Uterus (tissue), 3 donors: ENCODE measurements at regions not wholly inside any gene's neighbourhood (a gene's known extent, or its start where the extent isn't known, plus 50 kb on each side); places are given as distances from the start of the nearest gene placed in this dataset.

Experiments used
- DNase-seq, 2 donors: peaks; one replicate each; pipeline ENCODE4 v3.0.0-alpha.2; 2019 to 2020
- H3K27ac ChIP-seq, 2 donors: fragments of 200-600 bp; sonication (generic); 1 replicate in 1 of 2; 2 replicates in 1 of 2; pipeline ENCODE4 v1.5.1; 2016 to 2018
- H3K27me3 ChIP-seq, 2 donors: fragments of 200-600 bp; sonication (generic); one replicate each; pipeline ENCODE4 v1.5.1; 2018 to 2019; ENCODE audit warnings: control low read depth in 1 of 2
- H3K36me3 ChIP-seq, 2 donors: fragments of 200-600 bp; sonication (generic); one replicate each; pipeline ENCODE4 v1.5.1; 2019; ENCODE audit warnings: control low read depth in 1 of 2
- H3K4me1 ChIP-seq, 2 donors: fragments of 200-600 bp; sonication (generic); one replicate each; pipeline ENCODE4 v1.5.1; 2018 to 2019; ENCODE audit warnings: control low read depth in 1 of 2
- H3K4me3 ChIP-seq, 2 donors: fragments of 200-600 bp; sonication (generic); 1 replicate in 1 of 2; 2 replicates in 1 of 2; pipeline ENCODE4 v1.5.1; 2018 to 2019; ENCODE audit warnings: mild to moderate bottlenecking in 1 of 2
- H3K9me3 ChIP-seq, 2 donors: fragments of 200-600 bp; sonication (generic); one replicate each; pipeline ENCODE4 v1.5.1; 2019; ENCODE audit warnings: control low read depth in 1 of 2
- CTCF ChIP-seq, 4 experiments: fragments of 200-600 bp in 2 of 4; fragments of 450-650 bp in 2 of 4; sonication (generic) in 2 of 4; IDR thresholded peaks; one replicate each; pipeline ENCODE4 v1.5.1; 2016 to 2019; ENCODE audit warnings: antibody characterized with exemption in 4 of 4, mild to moderate bottlenecking in 2 of 4, moderate library complexity in 1 of 4
- POLR2A ChIP-seq, 2 donors: fragments of 450-650 bp; IDR thresholded peaks; one replicate each; pipeline ENCODE4 v1.6.1; 2016; ENCODE audit warnings: antibody characterized with exemption in 2 of 2, mild to moderate bottlenecking in 1 of 2, moderate library complexity in 1 of 2
- intact Hi-C: fragments of 100-400 bp; cut with DNase I; formaldehyde crosslinking; loops from one replicate; pipeline ENCODE4 v1.15.1; 2023; ENCODE audit warnings: low total_unique reads
- donor health status: DM: yes; HTN: yes; CAD: no.

- no peaks in the 10 kb centered on the region for H3K9me3 ChIP-seq
- TF ChIP-seq CTCF (IDR thresholded peaks at IDR 0.05) (no peak), POLR2A (IDR thresholded peaks at IDR 0.05) (no peak)
- H3K27ac ChIP-seq = no peak overlapping the region
- no peak overlapping the region for H3K4me3 ChIP-seq
- no peak for DNase-seq
- no peaks in the 10 kb centered on the region for H3K27me3 ChIP-seq
- H3K4me1 ChIP-seq = no peaks in the 10 kb centered on the region
- no peaks in the 10 kb centered on the region for H3K36me3 ChIP-seq
- intact Hi-C loops = no loop called here
Measured at GRCh38 chr2:81304154-81304830, 999.7 kb upstream of the LRRTM1 start.

- Histone ChIP-seq H3K36me3 (no peaks in the 10 kb centered on the region), H3K4me1 (no peaks in the 10 kb centered on the region), H3K4me3 (no peak overlapping the region), H3K27ac (no peak overlapping the region), H3K27me3 (no peaks in the 10 kb centered on the region), H3K9me3 (no peaks in the 10 kb centered on the region)
- DNase-seq = no peak
- TF ChIP-seq CTCF (IDR thresholded peaks at IDR 0.05) (no peak), POLR2A (IDR thresholded peaks at IDR 0.05) (no peak)
- intact Hi-C loops = no loop called here
Measured at GRCh38 chr2:81303321-81303720, 998.8 kb upstream of the LRRTM1 start.

GRCh38 chr2:81299841-81300240, 995.3 kb upstream of the LRRTM1 start:
- no peaks in the 10 kb centered on the region for H3K4me1 ChIP-seq
- H3K27me3 ChIP-seq = no peaks in the 10 kb centered on the region
- no peak overlapping the region for H3K4me3 ChIP-seq
- no peak overlapping the region for H3K27ac ChIP-seq
- H3K9me3 ChIP-seq = no peaks in the 10 kb centered on the region
- no peak for TF ChIP-seq POLR2A (IDR thresholded peaks at IDR 0.05)
- TF ChIP-seq CTCF (IDR thresholded peaks at IDR 0.05) = no peak
- H3K36me3 ChIP-seq = no peaks in the 10 kb centered on the region
- DNase-seq = no peak
- intact Hi-C loops = no loop called here

GRCh38 chr2:81290846-81291245, 986.3 kb upstream of the LRRTM1 start:
- no peaks in the 10 kb centered on the region for H3K9me3 ChIP-seq
- no peak overlapping the region for H3K4me3 ChIP-seq
- H3K4me1 ChIP-seq = no peaks in the 10 kb centered on the region
- TF ChIP-seq CTCF (IDR thresholded peaks at IDR 0.05) (no peak), POLR2A (IDR thresholded peaks at IDR 0.05) (no peak)
- DNase-seq = no peak
- intact Hi-C loops = no loop called here
- H3K27ac ChIP-seq = no peak overlapping the region
- H3K27me3 ChIP-seq = no peaks in the 10 kb centered on the region
- no peaks in the 10 kb centered on the region for H3K36me3 ChIP-seq

GRCh38 chr2:81283081-81283480, 978.5 kb upstream of the LRRTM1 start:
- Histone ChIP-seq H3K36me3 (no peaks in the 10 kb centered on the region), H3K4me1 (no peaks in the 10 kb centered on the region), H3K27me3 (no peaks in the 10 kb centered on the region), H3K27ac (no peak overlapping the region), H3K4me3 (no peak overlapping the region), H3K9me3 (no peaks in the 10 kb centered on the region)
- DNase-seq = no peak
- TF ChIP-seq POLR2A (IDR thresholded peaks at IDR 0.05) (no peak), CTCF (IDR thresholded peaks at IDR 0.05) (no peak)
- intact Hi-C loops = no loop called here
